ENCODE measurements at regions not wholly inside any gene's neighbourhood (a gene's known extent, or its start where the extent isn't known, plus 50 kb on each side); places are given as distances from the start of the nearest gene placed in this dataset.
A peak's percentile ranks its signal among the peaks of the same experiment; 100 is the strongest.

DNA sequence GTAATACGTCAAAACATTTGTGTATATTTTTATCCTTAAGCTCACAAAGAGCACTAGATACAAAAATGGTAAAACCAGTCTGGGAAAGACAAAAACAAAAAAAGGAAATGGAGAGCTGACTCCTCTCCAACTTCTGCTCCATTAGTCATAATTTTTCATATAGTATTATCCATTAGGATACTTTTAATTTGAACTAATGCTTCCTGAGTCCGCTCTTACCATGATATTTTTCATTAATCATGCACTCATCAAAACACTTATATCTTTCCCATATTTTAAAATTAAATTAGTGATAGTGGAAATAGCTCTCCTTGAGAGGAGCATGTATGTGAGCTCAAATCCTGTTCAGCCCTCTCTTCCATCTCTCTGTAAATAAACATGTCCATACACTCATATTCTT lies 1093.0 kb upstream of the MIR17HG start:
- H4K20me1 ChIP-seq (ENCODE audit: insufficient read depth, low read length): no peaks in the 10 kb centered on the region
- no peaks in the 10 kb centered on the region for H3K79me2 ChIP-seq (ENCODE audit: low read length)
- peaks cover 4% of the 10 kb centered on the region; the same call in 1 of the 2 replicates for H3K9me3 ChIP-seq (ENCODE audit: insufficient read depth, low read length)
- H3K9ac ChIP-seq (ENCODE audit: low read length): no peak overlapping the region
- H3K4me2 ChIP-seq (ENCODE audit: low read length): no peak overlapping the region
- no peaks in the 10 kb centered on the region for H3K27me3 ChIP-seq (ENCODE audit: low read depth, low read length)
- no peak overlapping the region for H3K27ac ChIP-seq (ENCODE audit: low read length)
- H3K36me3 ChIP-seq (replicated peaks; ENCODE audit: low read depth, low read length): no peaks in the 10 kb centered on the region
- no peak overlapping the region for H2AFZ ChIP-seq (ENCODE audit: low read depth, low read length)
- TF ChIP-seq EZH2phosphoT487 (IDR thresholded peaks at IDR 0.05; ENCODE audit: low read depth): no peak
- TF ChIP-seq, protein P1, sequence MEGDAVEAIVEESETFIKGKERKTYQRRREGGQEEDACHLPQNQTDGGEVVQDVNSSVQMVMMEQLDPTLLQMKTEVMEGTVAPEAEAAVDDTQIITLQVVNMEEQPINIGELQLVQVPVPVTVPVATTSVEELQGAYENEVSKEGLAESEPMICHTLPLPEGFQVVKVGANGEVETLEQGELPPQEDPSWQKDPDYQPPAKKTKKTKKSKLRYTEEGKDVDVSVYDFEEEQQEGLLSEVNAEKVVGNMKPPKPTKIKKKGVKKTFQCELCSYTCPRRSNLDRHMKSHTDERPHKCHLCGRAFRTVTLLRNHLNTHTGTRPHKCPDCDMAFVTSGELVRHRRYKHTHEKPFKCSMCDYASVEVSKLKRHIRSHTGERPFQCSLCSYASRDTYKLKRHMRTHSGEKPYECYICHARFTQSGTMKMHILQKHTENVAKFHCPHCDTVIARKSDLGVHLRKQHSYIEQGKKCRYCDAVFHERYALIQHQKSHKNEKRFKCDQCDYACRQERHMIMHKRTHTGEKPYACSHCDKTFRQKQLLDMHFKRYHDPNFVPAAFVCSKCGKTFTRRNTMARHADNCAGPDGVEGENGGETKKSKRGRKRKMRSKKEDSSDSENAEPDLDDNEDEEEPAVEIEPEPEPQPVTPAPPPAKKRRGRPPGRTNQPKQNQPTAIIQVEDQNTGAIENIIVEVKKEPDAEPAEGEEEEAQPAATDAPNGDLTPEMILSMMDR (IDR thresholded peaks at IDR 0.05; ENCODE audit: low read depth, low read length): no peak
- no peak overlapping the region for H3K4me3 ChIP-seq (ENCODE audit: low read length)
- H3K4me1 ChIP-seq (ENCODE audit: low read length): no peaks in the 10 kb centered on the region

DNA sequence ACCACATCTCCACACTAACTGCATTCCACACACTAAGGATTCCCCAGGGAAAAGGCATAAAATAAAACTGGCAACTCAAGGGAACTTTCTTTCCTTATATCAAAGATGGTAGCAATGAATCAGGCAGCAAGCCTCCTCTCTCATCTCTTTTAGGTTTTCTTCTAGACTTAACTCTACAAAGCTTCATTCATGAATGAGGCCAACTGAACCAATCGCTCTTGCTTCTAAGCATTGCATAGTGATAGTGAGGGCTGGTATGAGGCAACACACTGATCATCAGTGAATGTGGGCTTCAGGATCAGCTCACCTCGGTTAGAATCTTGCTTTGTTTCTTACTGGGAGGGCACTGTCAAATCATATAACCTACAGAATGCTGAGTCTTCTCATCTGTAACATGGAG lies 1090.7 kb upstream of the MIR17HG start:
- no peaks in the 10 kb centered on the region for H3K27me3 ChIP-seq (ENCODE audit: low read depth, low read length)
- H4K20me1 ChIP-seq (ENCODE audit: insufficient read depth, low read length): no peaks in the 10 kb centered on the region
- H3K4me3 ChIP-seq (ENCODE audit: low read length): no peak overlapping the region
- 0 out of 2 replicates have a peak overlapping the region, but pooled peaks have one; percentile 34 for H2AFZ ChIP-seq (ENCODE audit: low read depth, low read length)
- no peaks in the 10 kb centered on the region for H3K36me3 ChIP-seq (replicated peaks; ENCODE audit: low read depth, low read length)
- H3K4me1 ChIP-seq (ENCODE audit: low read length): no peaks in the 10 kb centered on the region
- peaks cover 4% of the 10 kb centered on the region; the same call in 1 of the 2 replicates for H3K9me3 ChIP-seq (ENCODE audit: insufficient read depth, low read length)
- no peak overlapping the region for H3K27ac ChIP-seq (ENCODE audit: low read length)
- no peak overlapping the region for H3K9ac ChIP-seq (ENCODE audit: low read length)
- no peak for TF ChIP-seq EZH2phosphoT487 (IDR thresholded peaks at IDR 0.05; ENCODE audit: low read depth)
- TF ChIP-seq, protein P1 (IDR thresholded peaks at IDR 0.05; ENCODE audit: low read depth, low read length): no peak
- no peak overlapping the region for H3K4me2 ChIP-seq (ENCODE audit: low read length)
- no peaks in the 10 kb centered on the region for H3K79me2 ChIP-seq (ENCODE audit: low read length)

DNA sequence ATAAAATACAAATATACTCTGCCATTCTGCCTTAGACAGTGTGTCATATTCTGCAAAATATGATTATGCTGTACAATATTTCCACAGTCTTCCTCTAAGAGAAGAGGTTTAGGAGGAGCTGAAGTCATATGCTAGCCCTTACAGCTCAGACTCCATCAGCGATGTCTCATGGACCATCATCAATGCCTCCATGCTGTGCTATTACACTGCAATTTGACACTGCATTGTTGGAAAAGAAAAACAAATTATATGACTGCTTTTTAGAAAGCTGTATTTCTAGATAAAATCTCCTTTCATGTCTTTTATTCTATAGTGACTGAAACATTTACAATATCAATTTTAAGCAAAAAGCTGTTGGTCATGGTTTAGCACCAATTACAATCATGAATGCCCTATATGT lies 1089.4 kb upstream of the MIR17HG start:
- H3K36me3 ChIP-seq (replicated peaks; ENCODE audit: low read depth, low read length): no peaks in the 10 kb centered on the region
- H3K27me3 ChIP-seq (ENCODE audit: low read depth, low read length): no peaks in the 10 kb centered on the region
- no peaks in the 10 kb centered on the region for H3K9me3 ChIP-seq (ENCODE audit: insufficient read depth, low read length)
- no peaks in the 10 kb centered on the region for H3K4me1 ChIP-seq (ENCODE audit: low read length)
- H2AFZ ChIP-seq (ENCODE audit: low read depth, low read length): no peak overlapping the region
- TF ChIP-seq, protein P1 (IDR thresholded peaks at IDR 0.05; ENCODE audit: low read depth, low read length): no peak
- no peak for TF ChIP-seq EZH2phosphoT487 (IDR thresholded peaks at IDR 0.05; ENCODE audit: low read depth)
- no peaks in the 10 kb centered on the region for H4K20me1 ChIP-seq (ENCODE audit: insufficient read depth, low read length)
- no peak overlapping the region for H3K4me2 ChIP-seq (ENCODE audit: low read length)
- H3K4me3 ChIP-seq (ENCODE audit: low read length): no peak overlapping the region
- H3K27ac ChIP-seq (ENCODE audit: low read length): no peak overlapping the region
- H3K9ac ChIP-seq (ENCODE audit: low read length): no peak overlapping the region
- no peaks in the 10 kb centered on the region for H3K79me2 ChIP-seq (ENCODE audit: low read length)

GRCh38 chr13:90261343-90261742 lies 1086.1 kb upstream of the MIR17HG start:
- no peak overlapping the region for H3K4me2 ChIP-seq (ENCODE audit: low read length)
- no peak overlapping the region for H2AFZ ChIP-seq (ENCODE audit: low read depth, low read length)
- H3K79me2 ChIP-seq (ENCODE audit: low read length): no peaks in the 10 kb centered on the region
- H3K27me3 ChIP-seq (ENCODE audit: low read depth, low read length): no peaks in the 10 kb centered on the region
- TF ChIP-seq, protein P1 (IDR thresholded peaks at IDR 0.05; ENCODE audit: low read depth, low read length): no peak
- no peak for TF ChIP-seq EZH2phosphoT487 (IDR thresholded peaks at IDR 0.05; ENCODE audit: low read depth)
- H3K4me3 ChIP-seq (ENCODE audit: low read length): no peak overlapping the region
- H3K4me1 ChIP-seq (ENCODE audit: low read length): no peaks in the 10 kb centered on the region
- no peak overlapping the region for H3K27ac ChIP-seq (ENCODE audit: low read length)
- H3K9me3 ChIP-seq (ENCODE audit: insufficient read depth, low read length): no peaks in the 10 kb centered on the region
- no peaks in the 10 kb centered on the region for H4K20me1 ChIP-seq (ENCODE audit: insufficient read depth, low read length)
- no peak overlapping the region for H3K9ac ChIP-seq (ENCODE audit: low read length)
- H3K36me3 ChIP-seq (replicated peaks; ENCODE audit: low read depth, low read length): no peaks in the 10 kb centered on the region

Measured in OCI-LY3 (cell line).